Transverse colon (tissue), 4 donors: ENCODE measurements at regions not wholly inside any gene's neighbourhood (a gene's known extent, or its start where the extent isn't known, plus 50 kb on each side); places are given as distances from the start of the nearest gene placed in this dataset.

Experiments used
- DNase-seq: peaks from one replicate; pipeline ENCODE4 v3.0.0-alpha.2; 2019
- H3K27ac ChIP-seq, 4 donors: fragments of 200-600 bp; sonication (generic); 2 replicates each; pipeline ENCODE4 v1.5.1; 2016 to 2018; ENCODE audit warnings: inconsistent platforms in 4 of 4
- H3K27me3 ChIP-seq: fragments of 200-600 bp; sonication (generic); 2 replicates; pipeline ENCODE4 v1.5.1; 2017; ENCODE audit warnings: inconsistent platforms
- H3K36me3 ChIP-seq, 4 donors: fragments of 200-600 bp; sonication (generic); 2 replicates each; pipeline ENCODE4 v1.5.1; 2017 to 2019; ENCODE audit warnings: inconsistent platforms in 4 of 4
- H3K4me1 ChIP-seq, 4 donors: fragments of 200-600 bp; sonication (generic); 2 replicates each; pipeline ENCODE4 v1.5.1; 2017 to 2020; ENCODE audit warnings: inconsistent platforms in 4 of 4
- H3K4me3 ChIP-seq, 4 donors: fragments of 200-600 bp; sonication (generic); 1 replicate in 1 of 4; 2 replicates in 3 of 4; pipeline versions ENCODE4 v1.5.1 to v1.6.1; 2017 to 2019; ENCODE audit warnings: inconsistent platforms in 4 of 4
- H3K9me3 ChIP-seq, 2 donors: fragments of 200-600 bp; sonication (generic); 2 replicates each; pipeline ENCODE4 v1.5.1; 2017 to 2019; ENCODE audit warnings: inconsistent platforms in 2 of 2
- CTCF ChIP-seq, 5 experiments: fragments of 200-600 bp in 3 of 5; fragments of 450-650 bp in 2 of 5; sonication (generic) in 3 of 5; IDR thresholded peaks; 1 replicate in 2 of 5; 2 replicates in 3 of 5; pipeline ENCODE4 v1.5.1; 2016 to 2017; ENCODE audit warnings: antibody characterized with exemption in 5 of 5, inconsistent platforms in 3 of 5, mild to moderate bottlenecking in 2 of 5, moderate library complexity in 1 of 5
- EP300 ChIP-seq: sonication (generic); formaldehyde crosslinking; IDR thresholded peaks from one replicate; pipeline ENCODE4 v1.6.1; 2017; ENCODE audit warnings: antibody characterized with exemption, low read depth
- POLR2A ChIP-seq: fragments of 450-650 bp; IDR thresholded peaks from one replicate; pipeline ENCODE4 v1.6.1; 2016; ENCODE audit warnings: antibody characterized with exemption, mild to moderate bottlenecking, moderate library complexity
- POLR2AphosphoS5 ChIP-seq, 3 donors: sonication (generic); formaldehyde crosslinking; IDR thresholded peaks; one replicate each; pipeline ENCODE4 v1.6.1; 2016; ENCODE audit warnings: antibody characterized with exemption in 3 of 3
- WGBS, 2 donors: methylation state at CpG; one replicate each; pipeline ENCODE4 v1.1.5; 2018; ENCODE audit warnings: low coverage in 1 of 2; 5-methylcytosine and 5-hydroxymethylcytosine counted together
- in situ Hi-C, 4 donors: fragments of 200-750 bp; cut with MboI; loops; one replicate each; pipeline versions ENCODE4 v1.15.0 to v1.15.1; 2017; ENCODE audit warnings: low sequenced_read_pairs in 3 of 4, low pct_ligation_motif_present in 1 of 4, low pct_unique_long_range_greater_than_20kb in 1 of 4
- intact Hi-C: fragments of 100-400 bp; cut with DNase I; formaldehyde crosslinking; loops from one replicate; pipeline ENCODE4 v1.15.1; 2023; ENCODE audit warnings: low total_unique reads

- WGBS, 2 donors: 75% methylated on average over 2 of the region's 2 CpGs; no CpG with 5 or more reads in 1 of the 2 donors
- DNase-seq: no peak
- H3K4me1 ChIP-seq: peaks cover 0 to 2% (median 0%) of the 10 kb centered on the region in 4 donors
- H3K27me3 ChIP-seq: peaks cover 15% of the 10 kb centered on the region
- intact Hi-C loops: no loop called here
- no peaks in the 10 kb centered on the region for H3K36me3 ChIP-seq
- H3K4me3 ChIP-seq: no peak overlapping the region
- in situ Hi-C loops: no loop called here
- H3K27ac ChIP-seq: no peak overlapping the region
- H3K9me3 ChIP-seq: no peaks in the 10 kb centered on the region
- TF ChIP-seq CTCF (IDR thresholded peaks at IDR 0.05) (no peak), POLR2A (no peak), EP300 (no peak), POLR2AphosphoS5 (IDR thresholded peaks at IDR 0.05) (no peak)
Measured at GRCh38 chr1:226490426-226490809, 58.1 kb upstream of the STUM start.

- H3K9me3 ChIP-seq: no peaks in the 10 kb centered on the region
- no peak for DNase-seq
- peaks cover 0 to 2% (median 0%) of the 10 kb centered on the region in 4 donors for H3K4me1 ChIP-seq
- no peak overlapping the region for H3K4me3 ChIP-seq
- no peaks in the 10 kb centered on the region for H3K36me3 ChIP-seq
- H3K27me3 ChIP-seq: peaks cover 6% of the 10 kb centered on the region
- 66% methylated on average over 4 of the region's 4 CpGs; no CpG with 5 or more reads in 1 of the 2 donors for WGBS, 2 donors
- no peak overlapping the region for H3K27ac ChIP-seq
- intact Hi-C loops: no loop called here
- in situ Hi-C loops: no loop called here
- TF ChIP-seq POLR2AphosphoS5 (IDR thresholded peaks at IDR 0.05) (no peak), EP300 (no peak), POLR2A (no peak), CTCF (IDR thresholded peaks at IDR 0.05) (no peak)
Measured at GRCh38 chr1:226491093-226491850, 57.3 kb upstream of the STUM start.

- H3K4me1 ChIP-seq: peaks cover 0 to 2% (median 0%) of the 10 kb centered on the region in 4 donors
- no peak overlapping the region for H3K4me3 ChIP-seq
- no peaks in the 10 kb centered on the region for H3K9me3 ChIP-seq
- no peaks in the 10 kb centered on the region for H3K36me3 ChIP-seq
- WGBS, 2 donors: 82 to 92% methylated on average over 6 to 7 of the region's 7 CpGs
- DNase-seq: no peak
- intact Hi-C loops: no loop called here
- in situ Hi-C loops: no loop called here
- no peak overlapping the region for H3K27ac ChIP-seq
- no peak for TF ChIP-seq POLR2AphosphoS5 (IDR thresholded peaks at IDR 0.05)
- TF ChIP-seq CTCF (IDR thresholded peaks at IDR 0.05): no peak
- no peak for TF ChIP-seq POLR2A
- no peak for TF ChIP-seq EP300
- H3K27me3 ChIP-seq: no peaks in the 10 kb centered on the region
Measured at GRCh38 chr1:226492426-226493137, 56.0 kb upstream of the STUM start.

GRCh38 chr1:226494092-226494609 is 54.4 kb upstream of the STUM start:
- Histone ChIP-seq H3K36me3 (no peaks in the 10 kb centered on the region), H3K9me3 (no peaks in the 10 kb centered on the region), H3K4me3 (no peak overlapping the region), H3K4me1 (peaks cover 0 to 2% (median 0%) of the 10 kb centered on the region in 4 donors), H3K27ac (no peak overlapping the region), H3K27me3 (no peaks in the 10 kb centered on the region)
- no peak for DNase-seq
- TF ChIP-seq CTCF (IDR thresholded peaks at IDR 0.05) (no peak), EP300 (no peak), POLR2AphosphoS5 (IDR thresholded peaks at IDR 0.05) (no peak), POLR2A (no peak)
- in situ Hi-C loops (no loop called here), intact Hi-C loops (no loop called here)
- WGBS, 2 donors: 84% methylated on average over 13 of the region's 13 CpGs
